GM21723 (cell line): ENCODE measurements at regions not wholly inside any gene's neighbourhood (a gene's known extent, or its start where the extent isn't known, plus 50 kb on each side); places are given as distances from the start of the nearest gene placed in this dataset.
A peak's percentile ranks its signal among the peaks of the same experiment; 100 is the strongest.
"Not testable (repeated sequence)": the region's sequence is repeated elsewhere in the genome, so short reads cannot be mapped to it uniquely, and the experiment has no call there.

Experiments used
- ATAC-seq: cut with Tn5 transposase; IDR thresholded peaks from one replicate; pipeline ENCODE4 v1.9.1; 2021; ENCODE audit warnings: mild to moderate bottlenecking, moderate library complexity; ENCODE audit not compliant: unreplicated experiment

DNA sequence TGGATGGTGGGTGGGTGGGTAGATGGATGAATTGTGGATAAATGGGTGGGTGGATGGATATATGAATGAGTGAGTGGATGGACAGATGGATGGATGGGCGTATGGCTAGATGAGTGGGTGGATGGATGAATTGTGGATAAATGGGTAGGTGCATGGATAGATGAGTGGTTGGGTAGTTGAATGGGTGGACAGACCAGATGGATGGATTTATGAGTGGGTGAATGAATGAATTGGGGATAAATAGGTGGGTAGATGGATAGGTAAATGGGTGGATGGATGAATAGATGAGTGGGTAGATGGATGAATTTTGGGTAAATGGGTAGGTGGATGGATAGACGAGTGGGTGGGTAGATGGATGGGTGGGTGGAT, 108.7 kb downstream of the NPIPB11 start:
- ATAC-seq = not testable (repeated sequence)

DNA sequence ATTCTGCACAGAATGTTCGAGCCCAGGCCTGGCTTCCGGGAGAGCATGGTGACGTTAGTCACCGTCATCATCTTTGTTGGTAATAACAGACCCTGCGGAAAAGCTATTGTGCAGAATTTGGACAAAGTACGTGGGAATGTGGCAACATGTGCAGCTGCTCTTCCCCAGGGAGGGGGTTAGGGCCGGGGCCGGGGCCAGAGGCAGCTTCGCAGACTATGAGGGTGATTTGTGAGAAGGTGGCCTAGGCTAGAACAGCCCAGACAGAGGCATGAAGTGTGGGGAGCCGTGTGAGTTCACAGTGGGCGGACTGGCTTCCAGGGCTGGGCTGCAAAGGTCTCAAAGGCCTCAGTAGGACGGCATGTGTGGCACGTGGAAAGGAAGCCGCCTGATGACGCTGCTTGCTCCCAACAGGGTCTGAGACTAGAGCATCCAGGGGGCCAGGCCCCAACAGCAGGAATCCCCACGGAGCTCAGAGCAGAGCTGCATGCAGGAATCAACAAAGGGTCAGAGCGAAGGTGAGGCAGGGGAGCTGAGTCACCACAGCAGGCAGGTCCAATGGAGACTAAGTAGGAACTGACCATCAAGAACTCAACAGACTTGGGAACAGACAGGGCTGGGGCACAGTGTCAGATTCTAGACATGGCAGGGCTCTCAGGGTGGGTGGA, 109.2 kb downstream of the NPIPB11 start:
- ATAC-seq = not testable (repeated sequence)

DNA sequence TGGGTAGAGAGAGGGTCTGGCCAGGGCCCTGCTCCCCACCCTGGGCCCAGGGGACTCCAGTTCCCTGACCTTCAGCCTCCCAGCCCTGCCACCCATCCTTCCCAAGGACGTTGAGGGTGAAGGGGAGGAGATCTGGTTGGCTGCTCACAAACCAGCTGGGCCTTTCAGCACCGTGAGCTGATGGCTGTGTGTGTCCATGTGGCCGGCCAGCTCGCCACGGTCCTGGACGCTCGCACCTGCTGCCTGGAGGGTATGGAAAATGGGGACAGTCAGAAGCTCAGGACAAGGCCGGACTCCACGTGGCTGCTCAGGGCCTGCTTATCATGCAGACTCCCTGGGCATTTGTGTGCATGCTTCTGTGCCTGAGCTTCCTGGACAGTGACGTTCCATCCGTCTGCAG, 110.3 kb downstream of the NPIPB11 start:
- not testable (repeated sequence) for ATAC-seq

DNA sequence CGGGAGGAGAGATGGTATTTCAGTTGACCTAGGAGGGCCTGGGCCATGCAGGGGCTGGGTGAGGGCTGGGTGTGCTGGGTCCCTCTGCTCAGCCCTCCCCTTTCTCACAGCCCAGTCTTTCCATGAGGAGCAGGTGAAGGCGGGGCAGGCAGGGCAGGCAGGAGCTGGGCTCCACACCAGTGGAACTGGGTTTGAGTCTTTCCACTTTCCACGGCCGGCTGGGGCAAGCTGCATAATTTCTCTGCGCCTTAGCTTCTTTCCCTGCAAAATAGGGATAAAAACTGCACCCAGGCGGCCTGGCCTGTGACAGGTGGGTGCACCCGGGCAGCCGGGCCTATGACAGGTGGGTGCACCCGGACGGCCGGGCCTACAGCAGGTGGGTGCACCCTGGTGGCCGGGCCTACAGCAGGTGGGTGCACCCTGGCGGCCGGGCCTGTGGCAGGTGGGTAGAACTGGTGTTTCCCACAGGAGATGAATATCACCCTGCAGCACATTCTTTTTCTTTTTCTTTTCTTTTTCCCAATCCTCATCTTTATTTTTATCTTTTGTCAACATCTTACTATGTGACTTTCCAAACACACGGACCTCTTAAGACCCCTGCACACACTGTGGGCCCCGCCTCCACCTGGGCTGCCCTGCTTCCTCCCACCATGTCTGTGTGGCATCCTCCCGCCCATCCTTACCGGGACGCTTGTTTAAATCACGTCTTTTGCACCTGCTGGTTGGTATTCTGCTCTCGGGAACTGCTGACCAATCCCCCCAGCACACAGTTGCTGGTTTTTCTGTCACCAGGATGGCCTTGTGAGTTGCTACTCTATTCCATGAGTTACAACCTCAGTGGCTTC, 111.3 kb downstream of the NPIPB11 start:
- not testable (repeated sequence) for ATAC-seq

DNA sequence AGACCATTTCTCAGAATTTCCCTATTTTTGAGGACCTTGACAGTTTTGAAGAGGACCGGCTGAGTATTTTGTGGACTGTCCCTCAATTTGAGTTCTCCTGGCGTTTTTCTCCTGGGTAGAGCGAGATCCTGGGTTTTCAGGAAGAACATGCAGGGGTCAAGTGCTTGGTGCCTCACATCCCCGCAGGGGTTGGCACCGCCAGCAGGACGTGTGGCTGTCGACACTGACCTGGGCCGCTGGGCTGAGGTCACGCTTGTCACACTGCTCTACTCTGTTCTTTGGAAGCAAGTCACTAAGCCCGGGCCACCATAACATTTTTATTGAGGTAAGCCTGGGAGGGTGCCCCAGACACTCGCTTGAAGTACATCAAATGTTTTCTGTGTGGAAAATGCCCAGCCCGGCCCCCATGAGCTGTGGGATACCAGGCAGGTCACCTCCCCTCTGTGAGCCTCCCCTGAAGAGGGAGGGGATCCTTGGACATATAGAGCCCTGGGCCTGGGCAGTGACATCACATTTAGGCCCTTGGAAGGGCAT, 112.0 kb downstream of the NPIPB11 start:
- not testable (repeated sequence) for ATAC-seq

DNA sequence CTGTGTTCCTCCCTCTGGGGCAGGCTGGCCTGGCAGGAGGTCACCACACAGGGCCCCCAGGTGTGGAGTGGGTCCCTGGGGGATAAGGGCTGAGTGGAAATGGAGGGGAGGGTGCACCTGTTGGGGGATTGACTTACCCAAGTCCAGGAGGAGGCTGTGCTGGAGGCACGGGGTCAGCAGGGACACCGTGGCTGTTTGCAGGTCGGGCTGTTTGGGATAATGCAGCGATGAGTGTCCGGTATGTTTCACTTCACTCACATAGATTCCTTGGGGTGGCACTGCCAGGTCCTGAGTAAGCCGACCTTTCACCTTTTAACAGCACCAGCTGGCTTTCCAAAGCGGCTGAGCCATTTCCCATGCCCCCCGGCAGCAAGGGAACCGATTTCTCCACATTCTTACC, 113.0 kb downstream of the NPIPB11 start:
- ATAC-seq = not testable (repeated sequence)

DNA sequence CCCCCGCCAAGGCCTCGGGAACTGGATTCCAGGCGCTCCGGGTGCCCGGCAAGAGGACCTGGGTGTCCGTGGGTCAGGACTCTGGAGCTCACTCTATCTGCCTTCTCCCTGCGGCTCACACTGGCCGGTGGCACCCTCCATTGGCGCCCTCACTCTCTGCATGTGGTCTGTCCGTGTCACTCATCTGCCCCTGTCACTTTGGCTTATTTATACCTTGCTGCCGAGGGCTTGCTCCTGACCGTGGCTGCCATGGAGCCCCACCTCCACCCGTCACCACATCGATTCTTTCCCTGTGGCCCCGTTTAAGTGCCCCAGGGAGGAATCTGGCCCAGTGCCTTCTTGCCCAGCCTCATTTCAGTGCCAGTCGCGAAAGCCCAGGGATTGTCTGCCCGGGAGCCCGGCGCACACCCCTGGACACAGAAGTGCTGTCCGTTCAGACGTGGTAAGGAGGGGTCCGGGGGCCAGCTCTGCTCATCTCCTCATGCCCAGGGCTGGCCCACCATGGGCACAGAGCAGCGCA, 113.5 kb downstream of the NPIPB11 start:
- not testable (repeated sequence) for ATAC-seq

DNA sequence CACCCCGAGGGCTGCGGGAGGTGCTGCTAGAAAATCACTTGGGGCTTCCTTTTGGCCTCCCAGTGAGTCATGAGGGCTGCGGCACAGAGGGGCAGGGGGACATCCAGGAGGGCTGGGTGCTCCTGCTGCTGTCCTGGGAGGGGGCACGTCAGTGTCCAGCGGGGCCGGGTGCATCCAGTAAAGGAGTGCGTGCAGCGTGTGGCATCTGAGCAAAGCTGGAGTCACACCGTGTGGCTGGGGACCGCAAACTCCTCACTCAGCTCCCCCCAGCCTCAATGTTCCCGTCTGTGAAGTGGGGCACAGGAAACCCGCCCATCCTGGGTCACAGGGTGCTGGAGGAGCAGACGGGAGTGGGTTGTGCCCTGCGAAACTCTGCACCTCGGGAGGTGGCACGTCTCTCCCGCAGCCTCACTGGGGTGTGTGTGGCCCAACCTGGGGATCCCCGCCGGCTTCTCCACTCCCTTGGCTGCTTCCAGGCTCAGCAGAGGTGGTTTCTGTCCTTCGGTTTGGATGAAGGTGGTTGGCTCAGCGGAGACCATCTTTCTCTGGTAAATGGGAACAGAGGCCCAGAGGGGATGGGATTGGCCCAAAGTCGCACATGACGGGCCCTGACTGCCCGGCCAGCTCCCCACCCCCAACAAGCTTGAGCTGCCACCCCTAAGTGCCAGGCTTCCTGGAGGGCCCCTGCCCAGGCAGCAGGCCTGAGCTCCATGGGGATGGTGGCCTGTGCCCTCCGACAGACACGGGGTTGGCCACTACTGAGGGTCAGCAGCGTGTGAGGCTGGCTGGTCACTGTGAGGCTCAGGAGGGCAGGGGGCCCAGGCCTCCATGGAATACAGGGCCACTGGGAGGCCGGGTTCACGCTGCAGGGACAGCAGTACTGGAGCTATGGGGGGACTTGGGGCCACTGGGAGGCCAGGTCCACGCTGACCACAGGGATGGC, 114.9 kb downstream of the NPIPB11 start:
- ATAC-seq = not testable (repeated sequence)

DNA sequence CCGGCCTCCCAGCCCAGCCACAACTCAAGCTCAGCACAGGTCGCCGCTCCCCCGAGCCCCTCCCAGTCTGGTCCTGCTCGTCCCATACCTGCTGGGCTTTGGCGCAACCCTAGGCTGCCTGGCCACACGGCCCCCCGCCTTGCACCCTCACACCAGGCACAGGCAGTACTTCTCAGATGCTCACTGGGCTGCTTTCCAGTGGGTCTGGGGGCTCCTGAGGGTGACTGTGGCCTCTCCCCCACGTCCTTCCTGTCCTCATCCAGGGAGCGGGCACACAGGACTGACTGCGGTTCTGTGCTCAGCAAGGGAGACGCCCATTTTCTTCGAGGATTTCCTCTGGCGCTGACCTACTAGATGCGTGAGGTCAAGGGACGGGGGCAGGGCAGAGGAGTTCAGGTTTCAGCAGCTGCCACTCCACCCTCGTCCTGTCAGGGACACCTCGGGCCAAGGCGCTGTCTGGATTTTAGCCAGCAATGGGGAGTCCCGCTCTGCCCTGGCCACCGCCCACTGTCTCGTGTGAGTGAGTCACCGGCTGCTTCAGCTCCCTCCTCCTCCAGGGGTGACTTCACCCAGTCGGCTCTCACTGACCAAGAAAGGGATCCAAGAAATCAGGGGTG, 115.8 kb downstream of the NPIPB11 start:
- ATAC-seq = peak; percentile 70

DNA sequence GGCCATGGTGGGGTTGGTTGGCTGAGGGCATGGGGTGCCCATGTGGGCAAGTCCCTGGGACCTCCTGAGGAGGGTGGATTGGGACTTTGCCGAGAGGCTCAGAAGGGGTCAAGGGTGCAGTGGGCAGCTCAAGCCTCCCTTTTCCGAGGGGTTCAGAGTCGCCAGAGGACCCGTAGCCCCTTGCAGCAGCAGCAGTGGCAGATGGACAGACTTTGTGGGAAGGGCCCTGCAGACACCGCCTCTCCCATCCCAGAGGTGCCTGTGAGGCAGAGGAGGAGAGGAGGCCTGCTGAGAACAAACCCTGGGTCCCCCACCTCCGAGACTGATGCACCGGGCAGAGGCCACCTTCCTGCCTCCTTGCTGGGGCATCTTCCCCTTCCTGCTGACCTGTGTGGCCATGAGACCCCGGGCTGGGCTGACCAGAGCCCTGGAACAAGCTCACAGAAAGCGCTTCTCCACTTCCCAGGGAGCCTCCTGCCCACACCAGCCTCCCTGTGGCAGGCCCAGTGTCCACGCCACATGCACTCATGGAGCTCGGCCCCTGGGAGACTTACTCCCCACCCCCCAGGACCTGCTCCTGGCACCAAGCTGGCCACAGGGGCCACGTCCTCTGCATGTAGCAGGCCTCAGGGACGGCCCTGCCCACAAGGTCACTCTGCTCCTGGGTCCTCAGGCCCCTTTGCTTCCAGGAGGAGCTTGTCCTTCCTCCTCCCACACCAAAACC, 116.8 kb downstream of the NPIPB11 start:
- ATAC-seq = not testable (repeated sequence)

DNA sequence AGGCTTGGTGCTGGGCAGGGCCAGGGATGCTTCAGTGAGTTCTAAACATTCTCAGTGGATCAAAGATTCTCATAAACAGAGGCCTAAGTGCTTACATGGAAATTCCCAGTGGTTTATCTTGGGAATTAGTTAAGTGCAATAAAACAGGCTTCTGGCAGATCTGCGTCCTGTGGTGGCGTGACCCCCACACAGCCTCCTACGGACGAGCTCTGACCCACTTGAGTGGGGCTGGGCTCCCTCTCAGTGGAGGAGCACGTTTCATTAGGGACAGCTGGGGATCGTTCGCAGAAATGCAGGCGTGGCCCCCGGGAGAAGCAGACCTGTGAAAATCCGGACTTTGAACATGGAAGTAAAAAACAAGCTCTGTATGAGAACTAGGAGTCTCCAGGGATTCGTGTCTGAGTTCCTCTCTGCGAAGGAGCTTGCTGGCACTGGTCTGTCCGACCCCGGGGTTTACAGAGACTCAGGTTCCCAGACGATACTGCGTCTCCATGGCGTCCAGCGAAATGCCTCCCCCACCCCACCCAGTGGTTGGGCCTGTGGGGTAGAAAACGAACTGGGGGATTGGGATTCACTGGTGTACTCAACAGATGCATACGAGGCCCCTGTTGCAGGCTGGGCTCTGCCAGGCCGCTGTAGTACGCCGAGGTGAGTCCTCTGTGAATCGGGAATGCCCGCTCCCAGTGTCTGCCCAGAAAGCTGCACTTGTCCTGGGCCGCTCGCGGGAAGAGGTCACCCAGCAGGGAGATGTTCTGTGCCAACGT, 117.6 kb downstream of the NPIPB11 start:
- ATAC-seq = not testable (repeated sequence)

DNA sequence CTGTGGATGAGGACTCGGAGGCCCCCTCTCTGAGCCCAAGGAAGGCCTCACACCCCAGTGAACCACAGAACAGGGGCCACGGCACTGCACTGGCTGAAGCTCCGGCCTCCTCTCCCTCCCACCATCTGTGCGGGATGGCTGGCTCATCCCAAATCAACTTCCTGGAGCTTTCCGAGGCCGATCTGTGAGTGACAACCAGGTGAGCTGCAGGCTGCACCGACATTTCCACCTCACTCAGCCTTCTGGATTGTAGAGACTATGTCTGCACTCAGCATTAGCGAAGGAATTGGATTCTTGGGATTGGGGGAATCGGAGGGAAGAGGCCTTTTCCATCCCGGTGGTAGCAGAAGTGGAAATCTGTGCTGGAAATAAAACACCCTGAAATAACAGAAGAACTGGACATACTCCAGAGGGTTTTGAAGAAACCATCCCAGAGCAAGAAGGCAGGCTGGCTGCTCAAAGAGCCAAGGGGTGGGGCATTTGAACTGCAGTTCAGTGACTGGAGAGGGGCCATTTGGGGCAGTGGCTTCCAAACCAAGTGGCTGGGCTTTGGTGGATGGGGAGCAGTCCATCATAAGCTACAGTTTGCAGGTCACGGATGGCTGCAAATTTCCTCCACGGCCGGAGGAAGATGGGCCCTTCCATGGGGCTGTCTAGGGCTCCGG, 118.5 kb downstream of the NPIPB11 start:
- not testable (repeated sequence) for ATAC-seq

DNA sequence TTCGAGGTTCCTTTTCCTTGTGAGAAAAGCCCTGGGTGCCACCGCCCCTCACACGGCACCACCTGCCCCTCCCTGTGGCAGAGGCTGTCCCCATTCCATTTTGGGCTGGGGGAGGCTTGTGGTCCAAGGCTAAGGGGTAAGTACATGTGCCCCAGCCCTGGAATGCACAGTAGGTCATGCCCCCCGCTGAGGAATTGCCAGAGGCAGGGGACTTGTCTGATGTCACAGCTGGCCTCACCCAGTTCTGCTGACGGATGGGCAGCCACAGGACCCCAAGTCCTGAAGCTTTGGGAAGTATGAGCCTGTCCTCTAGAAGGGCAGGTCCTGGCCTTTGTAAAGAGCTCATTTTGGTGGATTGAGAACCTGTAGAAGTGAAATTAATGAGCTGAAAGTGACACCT, 119.3 kb downstream of the NPIPB11 start:
- ATAC-seq = not testable (repeated sequence)

DNA sequence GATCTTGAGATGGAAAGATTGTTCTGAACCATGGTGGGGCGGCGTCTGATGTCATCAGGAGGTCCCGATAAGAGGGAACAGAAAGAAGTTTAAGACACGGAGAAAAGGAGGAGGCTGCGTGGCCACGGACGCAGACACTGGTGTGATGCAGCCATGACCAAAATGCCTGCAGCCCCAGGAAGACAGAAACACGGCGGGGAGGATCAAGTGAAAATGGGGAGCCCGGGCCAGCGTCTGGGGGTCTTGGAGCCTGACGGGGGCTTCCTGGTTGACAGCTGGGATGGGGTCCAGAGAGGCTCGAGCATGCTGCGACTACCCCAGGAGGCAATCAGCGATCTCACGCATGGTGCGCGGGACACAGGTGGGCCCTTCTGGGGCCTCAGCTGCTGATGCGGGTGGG, 119.7 kb downstream of the NPIPB11 start:
- ATAC-seq = not testable (repeated sequence)

DNA sequence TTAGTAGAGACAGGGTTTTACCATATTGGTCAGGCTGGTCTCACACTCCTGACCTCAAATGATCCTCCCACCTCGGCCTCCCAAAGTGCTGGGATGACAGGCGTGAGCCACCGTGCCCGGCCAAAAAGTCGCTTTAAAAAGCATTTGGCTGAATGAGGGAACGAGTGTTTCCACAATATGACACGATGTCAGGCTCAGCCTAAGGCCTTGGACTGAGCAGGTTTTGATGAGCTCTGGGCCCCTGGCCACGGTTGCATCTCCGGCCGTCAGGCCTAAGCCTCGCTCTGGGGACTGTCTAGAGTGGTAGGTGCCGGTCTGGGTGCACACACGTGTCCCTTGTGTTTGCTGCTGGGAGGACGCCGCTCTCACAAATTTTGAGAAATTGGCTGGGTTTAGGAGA, 120.3 kb downstream of the NPIPB11 start:
- not testable (repeated sequence) for ATAC-seq

DNA sequence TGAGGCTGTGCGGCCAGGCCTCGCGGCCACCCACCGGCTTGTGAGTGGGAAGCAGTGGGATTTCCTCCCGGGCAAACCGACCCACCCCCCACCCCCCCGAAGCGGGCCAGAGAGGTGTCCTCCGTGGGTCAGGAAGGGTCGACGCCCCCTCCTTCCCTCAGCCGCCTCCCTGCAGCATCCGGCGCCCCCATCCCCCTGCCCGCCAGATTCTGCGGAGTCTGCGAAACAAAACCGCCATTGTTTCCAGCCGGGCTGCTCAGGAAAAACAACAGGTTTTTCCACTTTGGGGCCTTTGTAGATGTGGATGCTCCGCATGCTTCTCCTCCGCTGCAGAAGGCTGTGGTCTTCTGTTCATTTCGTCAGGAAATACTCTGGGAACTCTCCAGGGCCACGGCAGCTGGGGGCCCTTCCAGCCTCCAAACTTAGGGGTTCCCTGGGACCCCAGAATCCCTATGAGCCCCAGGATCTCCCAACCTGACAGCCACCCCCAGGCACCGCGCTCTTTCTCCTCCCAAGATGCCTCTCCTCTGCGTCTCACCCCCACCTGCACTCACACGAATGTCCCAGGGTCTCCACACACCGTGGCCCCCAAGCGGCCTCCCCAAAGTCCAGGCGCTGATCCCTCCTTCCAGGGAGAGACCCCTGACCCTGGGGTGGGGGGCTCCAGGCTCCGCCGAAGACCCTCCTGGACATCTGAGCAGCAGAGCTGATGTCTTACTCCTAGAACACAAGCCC, 121.2 kb downstream of the NPIPB11 start:
- not testable (repeated sequence) for ATAC-seq

DNA sequence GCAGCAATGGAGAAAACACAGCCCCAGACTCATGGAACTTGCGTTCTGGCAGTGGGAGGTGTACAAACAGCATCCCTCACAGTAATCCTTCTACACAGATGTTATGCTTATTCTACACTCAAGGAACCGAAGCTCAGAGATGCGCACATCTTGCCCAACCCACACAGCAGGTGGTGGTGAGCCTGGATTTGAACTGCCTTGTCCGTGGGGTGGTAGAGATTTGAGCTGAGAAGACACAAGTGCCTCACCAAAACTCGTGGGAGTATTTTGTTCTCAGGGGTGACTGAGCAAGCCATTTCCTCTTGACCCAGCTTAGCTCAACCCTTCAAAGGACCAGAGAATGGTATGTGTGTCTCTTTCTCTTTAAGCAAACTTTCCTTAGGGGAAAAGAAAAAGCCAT, 121.8 kb downstream of the NPIPB11 start:
- not testable (repeated sequence) for ATAC-seq
